PC-9 (cell line): ENCODE measurements at regions not wholly inside any gene's neighbourhood (a gene's known extent, or its start where the extent isn't known, plus 50 kb on each side); places are given as distances from the start of the nearest gene placed in this dataset.

Source experiments
- CTCF ChIP-seq: fragments of 200-600 bp; sonication (generic); conservative IDR thresholded peaks from 2 replicates; pipeline ENCODE4 v1.6.1; 2017; ENCODE audit warnings: mixed run types, antibody characterized with exemption, mild to moderate bottlenecking, moderate library complexity
- EZH2 ChIP-seq: fragments of 200-600 bp; sonication (generic); IDR thresholded peaks from 2 replicates; pipeline ENCODE4 v1.8.0; 2017; ENCODE audit warnings: antibody characterized with exemption, low read depth

GRCh38 chr20:58097943-58098342 is 130.5 kb downstream of the ANKRD60 start:
- TF ChIP-seq CTCF: no peak
- TF ChIP-seq EZH2: no peak
